ENCODE measurements at regions not wholly inside any gene's neighbourhood (a gene's known extent, or its start where the extent isn't known, plus 50 kb on each side); places are given as distances from the start of the nearest gene placed in this dataset.

DNA sequence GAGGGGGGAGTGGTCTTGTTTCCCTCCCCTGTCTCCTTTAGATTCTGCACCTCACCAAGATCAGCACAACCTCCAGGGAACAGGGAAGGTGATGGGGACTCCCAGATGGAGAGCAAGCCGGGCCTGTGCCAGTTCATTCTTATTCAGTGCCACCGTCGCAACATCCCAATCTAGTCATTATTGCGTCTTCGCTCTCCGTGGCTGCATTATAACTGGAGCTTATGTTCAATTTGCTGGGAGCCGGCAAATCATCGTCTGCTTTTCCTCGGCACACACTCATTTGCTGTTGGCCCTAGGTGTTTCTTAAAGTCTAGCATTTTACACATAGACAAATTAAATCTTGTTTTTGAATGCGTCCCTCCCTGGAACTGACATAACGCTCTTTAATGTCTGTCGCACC, 1269.7 kb downstream of the BRD1 start:
- intact Hi-C loops (cut with micrococcal nuclease): no loop called here
- ChIA-PET RAD21 (ENCODE audit: low non-redundant PET in 1 of 2, low total read pairs in 2 of 2, uncharacterized antibody in 2 of 2, unreplicated experiment in 2 of 2) (no interaction called here), CTCF (no interaction called here), POLR2A (no interaction called here)
- H3K4me2 ChIP-seq (ENCODE audit: low read length): no peak overlapping the region
- no peaks in the 10 kb centered on the region for H3K36me3 ChIP-seq (ENCODE audit: control insufficient read depth in 1 of 2, insufficient read depth in 2 of 2, low read length in 2 of 2)
- no peak overlapping the region for H3K4me3 ChIP-seq (replicated peaks in 1 of 2; ENCODE audit: low read depth in 1 of 2, low read length in 2 of 2)
- BruUV-seq (replicated peaks): no TSS peak
- H3K9me3 ChIP-seq (ENCODE audit: control insufficient read depth in 1 of 2, insufficient read depth in 1 of 2, low read depth in 1 of 2, low read length in 2 of 2): no peaks in the 10 kb centered on the region; a peak in 1 of 4 replicates
- H4K20me1 ChIP-seq (ENCODE audit: insufficient read depth): no peaks in the 10 kb centered on the region
- DNase-seq (ENCODE audit: low read depth, low spot score): no peak
- no peak for ATAC-seq
- no peak overlapping the region for H2AFZ ChIP-seq (ENCODE audit: low read depth, low read length, poor library complexity, severe bottlenecking)
- no peak for TF ChIP-seq TCF7L2 (IDR thresholded peaks at IDR 0.05; ENCODE audit: borderline replicate concordance, extremely low read depth, insufficient read depth, insufficient read length)
- H3K79me2 ChIP-seq (ENCODE audit: insufficient read depth, low read length): no peaks in the 10 kb centered on the region
- H3K9me2 ChIP-seq (ENCODE audit: insufficient read depth): no peaks in the 10 kb centered on the region
- H3K27ac ChIP-seq (ENCODE audit: low read depth, low read length): no peak overlapping the region
- no peaks in the 10 kb centered on the region for H3K4me1 ChIP-seq (ENCODE audit: control insufficient read depth in 1 of 2, insufficient read depth in 2 of 2, low read length in 2 of 2)
- H3K27me3 ChIP-seq (ENCODE audit: insufficient read depth, low read length): no peaks in the 10 kb centered on the region
- no peak overlapping the region for H3K9ac ChIP-seq (ENCODE audit: low read length)

DNA sequence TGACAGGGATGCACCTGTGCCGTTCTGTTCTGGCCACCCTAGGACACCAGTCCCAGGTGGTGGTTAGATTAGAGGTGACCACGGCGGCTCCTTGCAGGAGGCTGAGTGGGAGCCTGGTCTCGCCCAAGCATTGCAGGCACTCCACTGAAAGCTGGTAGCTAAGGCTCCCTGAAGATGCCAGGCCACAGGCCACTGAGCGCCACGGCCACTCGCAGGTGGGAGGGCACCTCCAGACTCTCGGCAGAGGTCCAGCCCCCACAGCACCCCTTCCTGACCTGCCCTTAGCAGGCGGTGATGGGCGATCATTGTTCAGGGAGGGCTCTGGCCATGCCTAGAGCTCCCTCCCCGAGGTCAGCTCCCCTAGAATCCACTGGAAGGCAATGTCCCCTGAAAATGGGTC, 1270.2 kb downstream of the BRD1 start:
- DNase-seq (ENCODE audit: low read depth, low spot score) (no peak), ATAC-seq (no peak)
- no peaks in the 10 kb centered on the region for H3K79me2 ChIP-seq (ENCODE audit: insufficient read depth, low read length)
- H3K4me3 ChIP-seq (replicated peaks in 1 of 2; ENCODE audit: low read depth in 1 of 2, low read length in 2 of 2): no peak overlapping the region
- no peaks in the 10 kb centered on the region; a peak in 1 of 4 replicates for H3K9me3 ChIP-seq (ENCODE audit: control insufficient read depth in 1 of 2, insufficient read depth in 1 of 2, low read depth in 1 of 2, low read length in 2 of 2)
- intact Hi-C loops (cut with micrococcal nuclease): no loop called here
- H3K27me3 ChIP-seq (ENCODE audit: insufficient read depth, low read length): no peaks in the 10 kb centered on the region
- BruUV-seq (replicated peaks): no TSS peak
- H3K36me3 ChIP-seq (ENCODE audit: control insufficient read depth in 1 of 2, insufficient read depth in 2 of 2, low read length in 2 of 2): no peaks in the 10 kb centered on the region
- no peak overlapping the region for H2AFZ ChIP-seq (ENCODE audit: low read depth, low read length, poor library complexity, severe bottlenecking)
- TF ChIP-seq ELF1 (IDR thresholded peaks at IDR 0.05; ENCODE audit: borderline replicate concordance, low read depth): no peak
- TF ChIP-seq POLR2AphosphoS5 (IDR thresholded peaks at IDR 0.05; ENCODE audit: low read depth, low read length): no peak
- TF ChIP-seq EZH2 (IDR thresholded peaks at IDR 0.05): no peak
- TF ChIP-seq ZNF274 (IDR thresholded peaks at IDR 0.05; ENCODE audit: low read depth, low read length): no peak
- H3K9ac ChIP-seq (ENCODE audit: low read length): no peak overlapping the region
- ChIA-PET POLR2A (no interaction called here), RAD21 (ENCODE audit: low non-redundant PET in 1 of 2, low total read pairs in 2 of 2, uncharacterized antibody in 2 of 2, unreplicated experiment in 2 of 2) (no interaction called here), CTCF (no interaction called here)
- H3K4me1 ChIP-seq (ENCODE audit: control insufficient read depth in 1 of 2, insufficient read depth in 2 of 2, low read length in 2 of 2): no peaks in the 10 kb centered on the region
- H3K27ac ChIP-seq (ENCODE audit: low read depth, low read length): no peak overlapping the region
- H3K4me2 ChIP-seq (ENCODE audit: low read length): no peak overlapping the region
- H3K9me2 ChIP-seq (ENCODE audit: insufficient read depth): no peaks in the 10 kb centered on the region
- H4K20me1 ChIP-seq (ENCODE audit: insufficient read depth): no peaks in the 10 kb centered on the region
